ENCODE measurements at regions not wholly inside any gene's neighbourhood (a gene's known extent, or its start where the extent isn't known, plus 50 kb on each side); places are given as distances from the start of the nearest gene placed in this dataset.
"Not testable (repeated sequence)": the region's sequence is repeated elsewhere in the genome, so short reads cannot be mapped to it uniquely, and the experiment has no call there.

GRCh38 chr21:9780441-9780937 lies 740.9 kb upstream of the TPTE start:
- Mint-ChIP-seq H3K27me3 (ENCODE audit: low read depth) (no peaks in the 10 kb centered on the region), H3K9me3 (peaks cover 80% of the 10 kb centered on the region), H3K4me3 (no peak overlapping the region), H3K4me1 (no peaks in the 10 kb centered on the region), H3K36me3 (peaks cover 9% of the 10 kb centered on the region), H3K27ac (no peak overlapping the region)
- no peak for DNase-seq (ENCODE audit: low spot score in 2 of 2, unreplicated experiment in 2 of 2)
- TF ChIP-seq CTCF (IDR thresholded peaks at IDR 0.05; ENCODE audit: unreplicated experiment), result no peak

- H3K27me3 Mint-ChIP-seq (ENCODE audit: low read depth); DNase-seq (ENCODE audit: low spot score in 2 of 2, unreplicated experiment in 2 of 2); H3K36me3 Mint-ChIP-seq; H3K4me3 Mint-ChIP-seq; H3K4me1 Mint-ChIP-seq; H3K27ac Mint-ChIP-seq: not testable (repeated sequence)
- H3K9me3 Mint-ChIP-seq, result peaks cover 81% of the 10 kb centered on the region
These were observed 737.8 kb upstream of the TPTE start for GRCh38 chr21:9783587-9783986.

GRCh38 chr21:9784201-9784600 lies 737.2 kb upstream of the TPTE start:
- H3K36me3 Mint-ChIP-seq; DNase-seq (ENCODE audit: low spot score in 2 of 2, unreplicated experiment in 2 of 2); H3K4me1 Mint-ChIP-seq; H3K27me3 Mint-ChIP-seq (ENCODE audit: low read depth); H3K27ac Mint-ChIP-seq; H3K4me3 Mint-ChIP-seq: not testable (repeated sequence)
- peaks cover 84% of the 10 kb centered on the region for H3K9me3 Mint-ChIP-seq

- not testable (repeated sequence) for H3K36me3 Mint-ChIP-seq, H3K4me3 Mint-ChIP-seq
These were observed 735.3 kb upstream of the TPTE start for GRCh38 chr21:9786092-9786491.

GRCh38 chr21:9788281-9788680 lies 733.1 kb upstream of the TPTE start:
- H3K27ac Mint-ChIP-seq; H3K27me3 Mint-ChIP-seq (ENCODE audit: low read depth); DNase-seq (ENCODE audit: low spot score in 2 of 2, unreplicated experiment in 2 of 2); H3K4me3 Mint-ChIP-seq; H3K4me1 Mint-ChIP-seq: not testable (repeated sequence)
- Mint-ChIP-seq H3K36me3 (peaks cover 11% of the 10 kb centered on the region), H3K9me3 (peaks cover 78% of the 10 kb centered on the region)

More at GRCh38 chr21:9786092-9786491, 735.3 kb upstream of the TPTE start:
- H3K27me3 Mint-ChIP-seq (ENCODE audit: low read depth); DNase-seq (ENCODE audit: low spot score in 2 of 2, unreplicated experiment in 2 of 2); H3K4me1 Mint-ChIP-seq; H3K27ac Mint-ChIP-seq: not testable (repeated sequence)
- peaks cover 81% of the 10 kb centered on the region for H3K9me3 Mint-ChIP-seq

GRCh38 chr21:9790354-9790753 lies 731.0 kb upstream of the TPTE start:
- not testable (repeated sequence) for H3K27me3 Mint-ChIP-seq (ENCODE audit: low read depth); H3K4me1 Mint-ChIP-seq; DNase-seq (ENCODE audit: low spot score in 2 of 2, unreplicated experiment in 2 of 2); H3K4me3 Mint-ChIP-seq; H3K27ac Mint-ChIP-seq; H3K36me3 Mint-ChIP-seq
- peaks cover 82% of the 10 kb centered on the region for H3K9me3 Mint-ChIP-seq

- H3K36me3 Mint-ChIP-seq; DNase-seq (ENCODE audit: low spot score in 2 of 2, unreplicated experiment in 2 of 2); H3K4me3 Mint-ChIP-seq; H3K4me1 Mint-ChIP-seq; H3K27ac Mint-ChIP-seq; H3K27me3 Mint-ChIP-seq (ENCODE audit: low read depth): not testable (repeated sequence)
- H3K9me3 Mint-ChIP-seq, result peaks cover 85% of the 10 kb centered on the region
These were observed 729.9 kb upstream of the TPTE start for GRCh38 chr21:9791453-9791852.

- peaks cover 54% of the 10 kb centered on the region for H3K9me3 Mint-ChIP-seq
- H3K4me1 Mint-ChIP-seq; H3K27me3 Mint-ChIP-seq (ENCODE audit: low read depth); DNase-seq (ENCODE audit: low spot score in 2 of 2, unreplicated experiment in 2 of 2); H3K4me3 Mint-ChIP-seq; H3K27ac Mint-ChIP-seq; H3K36me3 Mint-ChIP-seq: not testable (repeated sequence)
These were observed 726.1 kb upstream of the TPTE start for GRCh38 chr21:9795291-9795690.

GRCh38 chr21:9796293-9796692 lies 725.1 kb upstream of the TPTE start:
- H3K9me3 Mint-ChIP-seq, result peaks cover 49% of the 10 kb centered on the region
- H3K27me3 Mint-ChIP-seq (ENCODE audit: low read depth); H3K4me3 Mint-ChIP-seq; DNase-seq (ENCODE audit: low spot score in 2 of 2, unreplicated experiment in 2 of 2); H3K4me1 Mint-ChIP-seq; H3K36me3 Mint-ChIP-seq; H3K27ac Mint-ChIP-seq: not testable (repeated sequence)

- not testable (repeated sequence) for H3K9me3 Mint-ChIP-seq; H3K4me1 Mint-ChIP-seq; H3K27ac Mint-ChIP-seq; H3K36me3 Mint-ChIP-seq; DNase-seq (ENCODE audit: low spot score in 2 of 2, unreplicated experiment in 2 of 2); H3K4me3 Mint-ChIP-seq; H3K27me3 Mint-ChIP-seq (ENCODE audit: low read depth)
These were observed 713.7 kb upstream of the TPTE start for GRCh38 chr21:9807675-9808074.

GRCh38 chr21:9811223-9812004 lies 710.0 kb upstream of the TPTE start:
- not testable (repeated sequence) for H3K27me3 Mint-ChIP-seq (ENCODE audit: low read depth); DNase-seq (ENCODE audit: low spot score in 2 of 2, unreplicated experiment in 2 of 2); H3K9me3 Mint-ChIP-seq; H3K4me1 Mint-ChIP-seq; H3K4me3 Mint-ChIP-seq; H3K36me3 Mint-ChIP-seq; H3K27ac Mint-ChIP-seq

- not testable (repeated sequence) for H3K36me3 Mint-ChIP-seq; H3K27ac Mint-ChIP-seq; H3K9me3 Mint-ChIP-seq; H3K27me3 Mint-ChIP-seq (ENCODE audit: low read depth); DNase-seq (ENCODE audit: low spot score in 2 of 2, unreplicated experiment in 2 of 2); H3K4me3 Mint-ChIP-seq; H3K4me1 Mint-ChIP-seq
These were observed 708.9 kb upstream of the TPTE start for GRCh38 chr21:9812507-9812906.

GRCh38 chr21:9813894-9814814 lies 707.2 kb upstream of the TPTE start:
- not testable (repeated sequence) for H3K4me3 Mint-ChIP-seq; DNase-seq (ENCODE audit: low spot score in 2 of 2, unreplicated experiment in 2 of 2); H3K36me3 Mint-ChIP-seq; H3K9me3 Mint-ChIP-seq; H3K4me1 Mint-ChIP-seq; H3K27me3 Mint-ChIP-seq (ENCODE audit: low read depth); H3K27ac Mint-ChIP-seq
